ENCODE measurements at regions not wholly inside any gene's neighbourhood (a gene's known extent, or its start where the extent isn't known, plus 50 kb on each side); places are given as distances from the start of the nearest gene placed in this dataset.

DNA sequence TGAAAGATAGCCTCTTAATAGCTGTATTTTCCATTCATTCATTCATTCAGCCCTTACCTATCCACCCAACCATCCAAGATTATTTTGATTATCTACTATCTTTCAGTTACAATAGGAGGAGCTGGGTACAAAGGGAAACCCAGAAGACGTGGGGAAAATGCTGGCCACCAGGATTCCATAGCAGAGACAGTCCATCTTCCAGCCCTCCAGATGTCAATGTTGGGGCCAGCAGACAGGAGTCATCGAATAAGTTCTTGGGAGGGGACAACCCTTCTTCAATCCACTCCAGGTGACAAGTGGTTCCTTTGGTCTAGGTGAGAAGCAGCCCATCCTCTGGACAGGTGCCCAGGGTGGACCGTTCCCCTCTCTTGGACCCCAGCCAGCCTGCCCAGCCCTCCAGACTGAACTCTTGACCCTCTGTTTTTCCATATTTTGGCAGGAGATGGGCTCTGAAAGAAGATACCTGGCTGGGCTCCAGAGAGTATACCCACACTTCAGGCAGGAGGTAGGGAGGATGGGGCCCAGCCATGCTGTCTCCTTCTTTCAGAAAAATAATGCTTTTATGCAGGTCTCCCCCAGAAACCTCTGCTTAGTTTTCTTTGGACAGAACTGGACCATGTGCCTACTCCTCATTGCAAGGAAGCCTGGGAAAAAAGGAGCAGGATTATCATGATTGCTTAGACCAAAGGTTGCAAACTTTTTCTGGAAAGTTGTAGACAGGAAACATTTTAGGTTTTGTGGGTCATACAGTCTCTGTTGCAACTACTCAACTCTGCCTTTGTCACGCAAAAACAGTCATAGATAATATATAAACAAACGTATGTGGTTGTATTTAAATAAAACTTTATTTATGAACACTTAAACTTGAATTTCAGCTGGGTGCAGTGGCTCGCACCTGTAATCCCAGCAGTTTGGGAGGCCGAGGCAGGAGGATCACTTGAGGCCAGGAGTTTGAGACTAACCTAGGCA, 95.5 kb upstream of the SMNDC1 start:
- no peak overlapping the region for H3K9ac ChIP-seq
- in situ Hi-C loops (cut with MboI) = no loop called here
- no peak overlapping the region for H3K4me3 ChIP-seq
- peak overlapping the region; percentile 40; the same call in 1 of the 2 replicates for H3K27ac ChIP-seq
- no peaks in the 10 kb centered on the region for H3K9me2 ChIP-seq (ENCODE audit: insufficient read depth)
- H3K4me1 ChIP-seq (ENCODE audit: insufficient read depth) = peaks cover 31% of the 10 kb centered on the region
- H3K4me2 ChIP-seq (ENCODE audit: unreplicated experiment) = no peak overlapping the region
- 82 to 87% methylated on average over 7 of the region's 7 CpGs for WGBS, 2 experiments (ENCODE audit: low coverage in 1 of 2, low lambda C conversion rate in 2 of 2, missing lambda C conversion rate in 2 of 2)
- no peaks in the 10 kb centered on the region for H3K79me2 ChIP-seq (ENCODE audit: insufficient read depth)
- DNase-seq = no peak
- no peak for TF ChIP-seq EZH2phosphoT487 (IDR thresholded peaks at IDR 0.05; ENCODE audit: insufficient read depth, low read depth)
- no peak for TF ChIP-seq EZH2 (IDR thresholded peaks at IDR 0.05; ENCODE audit: insufficient read depth, poor library complexity, severe bottlenecking)
- H4K20me1 ChIP-seq (ENCODE audit: insufficient read depth) = no peaks in the 10 kb centered on the region
- no peak overlapping the region for H2AFZ ChIP-seq
- no peaks in the 10 kb centered on the region for H3K36me3 ChIP-seq (ENCODE audit: low read depth)
- H3F3A ChIP-seq (ENCODE audit: insufficient read depth) = peaks cover 22% of the 10 kb centered on the region
- no peaks in the 10 kb centered on the region for H3K9me3 ChIP-seq (ENCODE audit: low read depth)
- no peaks in the 10 kb centered on the region for H3K27me3 ChIP-seq (replicated peaks; ENCODE audit: insufficient read depth)

- no peak overlapping the region for H3K4me3 ChIP-seq
- DNase-seq = no peak
- no peaks in the 10 kb centered on the region for H3K9me3 ChIP-seq (ENCODE audit: low read depth)
- in situ Hi-C loops (cut with MboI) = no loop called here
- no peaks in the 10 kb centered on the region for H4K20me1 ChIP-seq (ENCODE audit: insufficient read depth)
- no peak overlapping the region for H2AFZ ChIP-seq
- no peaks in the 10 kb centered on the region for H3K9me2 ChIP-seq (ENCODE audit: insufficient read depth)
- peaks cover 22% of the 10 kb centered on the region for H3K4me1 ChIP-seq (ENCODE audit: insufficient read depth)
- H3K9ac ChIP-seq = no peak overlapping the region
- WGBS, 2 experiments (ENCODE audit: low coverage in 1 of 2, low lambda C conversion rate in 2 of 2, missing lambda C conversion rate in 2 of 2) = 68 to 71% methylated on average over 3 of the region's 3 CpGs
- TF ChIP-seq EZH2 (IDR thresholded peaks at IDR 0.05; ENCODE audit: insufficient read depth, poor library complexity, severe bottlenecking) = no peak
- TF ChIP-seq EZH2phosphoT487 (IDR thresholded peaks at IDR 0.05; ENCODE audit: insufficient read depth, low read depth) = no peak
- H3F3A ChIP-seq (ENCODE audit: insufficient read depth) = peaks cover 22% of the 10 kb centered on the region
- no peaks in the 10 kb centered on the region for H3K27me3 ChIP-seq (replicated peaks; ENCODE audit: insufficient read depth)
- no peaks in the 10 kb centered on the region for H3K36me3 ChIP-seq (ENCODE audit: low read depth)
- no peak overlapping the region for H3K27ac ChIP-seq
- H3K79me2 ChIP-seq (ENCODE audit: insufficient read depth) = no peaks in the 10 kb centered on the region
- H3K4me2 ChIP-seq (ENCODE audit: unreplicated experiment) = no peak overlapping the region
Measured at GRCh38 chr10:110401401-110402076, 96.2 kb upstream of the DUSP5 start.

DNA sequence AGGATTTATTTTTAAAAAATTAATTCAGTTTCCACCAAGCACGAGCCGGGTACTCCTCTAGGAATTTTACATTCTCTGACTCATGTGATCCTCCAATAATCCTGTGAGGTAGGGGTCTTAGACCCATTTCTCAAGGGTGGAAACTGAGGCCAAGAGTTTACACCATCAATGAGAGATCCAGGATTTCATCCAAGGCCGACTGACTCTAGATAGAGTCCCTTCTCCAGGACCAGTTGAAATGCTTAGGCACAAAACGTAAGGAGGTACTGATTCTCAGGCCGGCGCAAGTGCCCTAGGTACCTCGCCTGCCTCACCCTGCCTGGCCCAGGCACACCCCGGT, 95.7 kb upstream of the DUSP5 start:
- H3K36me3 ChIP-seq (ENCODE audit: low read depth) = no peaks in the 10 kb centered on the region
- no peaks in the 10 kb centered on the region for H3K9me3 ChIP-seq (ENCODE audit: low read depth)
- in situ Hi-C loops (cut with MboI) = no loop called here
- no peak overlapping the region for H3K4me3 ChIP-seq
- H2AFZ ChIP-seq = no peak overlapping the region
- TF ChIP-seq EZH2phosphoT487 (IDR thresholded peaks at IDR 0.05; ENCODE audit: insufficient read depth, low read depth) (no peak), EZH2 (IDR thresholded peaks at IDR 0.05; ENCODE audit: insufficient read depth, poor library complexity, severe bottlenecking) (no peak)
- H3K9ac ChIP-seq = no peak overlapping the region
- H3K4me2 ChIP-seq (ENCODE audit: unreplicated experiment) = no peak overlapping the region
- H3K27me3 ChIP-seq (replicated peaks; ENCODE audit: insufficient read depth) = no peaks in the 10 kb centered on the region
- H4K20me1 ChIP-seq (ENCODE audit: insufficient read depth) = no peaks in the 10 kb centered on the region
- no peak overlapping the region for H3K27ac ChIP-seq
- no peak for DNase-seq
- no peaks in the 10 kb centered on the region for H3K9me2 ChIP-seq (ENCODE audit: insufficient read depth)
- H3K79me2 ChIP-seq (ENCODE audit: insufficient read depth) = no peaks in the 10 kb centered on the region
- peaks cover 18% of the 10 kb centered on the region for H3F3A ChIP-seq (ENCODE audit: insufficient read depth)
- H3K4me1 ChIP-seq (ENCODE audit: insufficient read depth) = peaks cover 22% of the 10 kb centered on the region
- 95 to 96% methylated on average over 8 of the region's 8 CpGs for WGBS, 2 experiments (ENCODE audit: low coverage in 1 of 2, low lambda C conversion rate in 2 of 2, missing lambda C conversion rate in 2 of 2)

DNA sequence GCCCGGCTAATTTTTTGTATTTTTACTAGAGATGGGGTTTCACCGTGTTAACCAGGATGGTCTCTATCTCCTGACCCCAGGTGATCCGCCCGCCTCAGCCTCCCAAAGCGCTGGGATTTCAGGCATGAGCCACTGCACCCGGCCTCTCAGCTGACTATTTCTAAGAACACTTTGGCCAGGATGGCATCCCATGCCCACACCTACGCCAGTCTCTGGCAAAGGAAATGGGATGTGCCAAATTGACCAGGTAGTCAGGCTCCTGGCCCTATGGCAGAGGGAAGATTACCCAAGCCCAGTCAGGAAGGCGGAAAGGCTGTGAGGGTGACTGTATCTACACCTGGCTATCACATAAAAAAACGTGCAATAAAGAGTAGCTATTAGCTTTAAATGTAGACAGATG, 94.1 kb upstream of the DUSP5 start:
- DNase-seq = no peak
- Histone ChIP-seq H3K4me2 (ENCODE audit: unreplicated experiment) (no peak overlapping the region), H2AFZ (no peak overlapping the region), H3K79me2 (ENCODE audit: insufficient read depth) (no peaks in the 10 kb centered on the region), H3K4me3 (no peak overlapping the region), H4K20me1 (ENCODE audit: insufficient read depth) (no peaks in the 10 kb centered on the region), H3K36me3 (ENCODE audit: low read depth) (no peaks in the 10 kb centered on the region), H3K4me1 (ENCODE audit: insufficient read depth) (peaks cover 31% of the 10 kb centered on the region), H3K27ac (no peak overlapping the region), H3K27me3 (replicated peaks; ENCODE audit: insufficient read depth) (no peaks in the 10 kb centered on the region), H3K9me2 (ENCODE audit: insufficient read depth) (no peaks in the 10 kb centered on the region), H3K9ac (no peak overlapping the region), H3F3A (ENCODE audit: insufficient read depth) (peaks cover 12% of the 10 kb centered on the region), H3K9me3 (ENCODE audit: low read depth) (no peaks in the 10 kb centered on the region)
- in situ Hi-C loops (cut with MboI) = no loop called here
- 83 to 88% methylated on average over 9 of the region's 9 CpGs for WGBS, 2 experiments (ENCODE audit: low coverage in 1 of 2, low lambda C conversion rate in 2 of 2, missing lambda C conversion rate in 2 of 2)
- TF ChIP-seq EZH2phosphoT487 (IDR thresholded peaks at IDR 0.05; ENCODE audit: insufficient read depth, low read depth) (no peak), EZH2 (IDR thresholded peaks at IDR 0.05; ENCODE audit: insufficient read depth, poor library complexity, severe bottlenecking) (no peak)

All from GM23248 (cell line).